ENCODE measurements at regions not wholly inside any gene's neighbourhood (a gene's known extent, or its start where the extent isn't known, plus 50 kb on each side); places are given as distances from the start of the nearest gene placed in this dataset.

- Mint-ChIP-seq H3K36me3 (ENCODE audit: low read depth) (peaks cover 2% of the 10 kb centered on the region), H3K4me1 (no peaks in the 10 kb centered on the region), H3K27ac (ENCODE audit: unreplicated experiment) (no peak overlapping the region), H3K27me3 (ENCODE audit: low read depth) (no peaks in the 10 kb centered on the region), H3K9me3 (no peaks in the 10 kb centered on the region), H3K4me3 (no peak overlapping the region)
- no peak for DNase-seq (ENCODE audit: low read depth, low spot score)
- TF ChIP-seq CTCF (conservative IDR thresholded peaks at IDR 0.05) = no peak
These were observed 658.0 kb upstream of the MDGA2 start for GRCh38 chr14:48333221-48333920.

GRCh38 chr14:48331421-48331820 lies 656.0 kb upstream of the MDGA2 start:
- no peak overlapping the region for H3K27ac Mint-ChIP-seq (ENCODE audit: unreplicated experiment)
- no peaks in the 10 kb centered on the region for H3K4me1 Mint-ChIP-seq
- H3K36me3 Mint-ChIP-seq (ENCODE audit: low read depth) = no peaks in the 10 kb centered on the region
- no peaks in the 10 kb centered on the region for H3K9me3 Mint-ChIP-seq
- DNase-seq (ENCODE audit: low read depth, low spot score) = no peak
- no peaks in the 10 kb centered on the region for H3K27me3 Mint-ChIP-seq (ENCODE audit: low read depth)
- no peak overlapping the region for H3K4me3 Mint-ChIP-seq
- TF ChIP-seq CTCF (conservative IDR thresholded peaks at IDR 0.05) = no peak

- no peaks in the 10 kb centered on the region for H3K4me1 Mint-ChIP-seq
- H3K4me3 Mint-ChIP-seq = no peak overlapping the region
- no peaks in the 10 kb centered on the region for H3K36me3 Mint-ChIP-seq (ENCODE audit: low read depth)
- H3K27me3 Mint-ChIP-seq (ENCODE audit: low read depth) = no peaks in the 10 kb centered on the region
- no peak overlapping the region for H3K27ac Mint-ChIP-seq (ENCODE audit: unreplicated experiment)
- no peaks in the 10 kb centered on the region for H3K9me3 Mint-ChIP-seq
- no peak for DNase-seq (ENCODE audit: low read depth, low spot score)
- TF ChIP-seq CTCF (conservative IDR thresholded peaks at IDR 0.05) = no peak
These were observed 650.1 kb upstream of the MDGA2 start for GRCh38 chr14:48325486-48325885.

- Mint-ChIP-seq H3K9me3 (no peaks in the 10 kb centered on the region), H3K4me3 (no peak overlapping the region), H3K4me1 (no peaks in the 10 kb centered on the region), H3K36me3 (ENCODE audit: low read depth) (no peaks in the 10 kb centered on the region), H3K27me3 (ENCODE audit: low read depth) (no peaks in the 10 kb centered on the region), H3K27ac (ENCODE audit: unreplicated experiment) (no peak overlapping the region)
- DNase-seq (ENCODE audit: low read depth, low spot score) = no peak
- TF ChIP-seq CTCF (conservative IDR thresholded peaks at IDR 0.05) = no peak
These were observed 648.3 kb upstream of the MDGA2 start for GRCh38 chr14:48323665-48324064.

GRCh38 chr14:48319823-48320222 lies 644.4 kb upstream of the MDGA2 start:
- Mint-ChIP-seq H3K36me3 (ENCODE audit: low read depth) (no peaks in the 10 kb centered on the region), H3K27me3 (ENCODE audit: low read depth) (no peaks in the 10 kb centered on the region)
- DNase-seq (ENCODE audit: low read depth, low spot score) = no peak

More at GRCh38 chr14:48319823-48320222, 644.4 kb upstream of the MDGA2 start:
- H3K27ac Mint-ChIP-seq (ENCODE audit: unreplicated experiment) = no peak overlapping the region
- no peak overlapping the region for H3K4me3 Mint-ChIP-seq
- TF ChIP-seq CTCF (conservative IDR thresholded peaks at IDR 0.05) = no peak
- H3K9me3 Mint-ChIP-seq = no peaks in the 10 kb centered on the region
- H3K4me1 Mint-ChIP-seq = no peaks in the 10 kb centered on the region
